Neuronal stem cell (in vitro differentiated cells): ENCODE measurements at regions not wholly inside any gene's neighbourhood (a gene's known extent, or its start where the extent isn't known, plus 50 kb on each side); places are given as distances from the start of the nearest gene placed in this dataset.

Source experiments
- DNase-seq: peaks from one replicate; pipeline ENCODE4 v3.0.0-alpha.2; 2013; ENCODE audit warnings: low spot score
- H2AFZ ChIP-seq: one replicate; pipeline ENCODE4 v1.6.1; 2013; ENCODE audit warnings: mild to moderate bottlenecking, low read length, inconsistent platforms
- H2AK5ac ChIP-seq: 2 replicates; pipeline ENCODE4 v1.6.1; 2013; ENCODE audit warnings: low read depth, mild to moderate bottlenecking, inconsistent platforms, low read length, moderate library complexity, mixed read lengths
- H2BK120ac ChIP-seq: 2 replicates; pipeline ENCODE4 v1.6.1; 2013; ENCODE audit warnings: low read depth, mild to moderate bottlenecking, inconsistent platforms, low read length, moderate library complexity, mixed read lengths
- H2BK12ac ChIP-seq: one replicate; pipeline ENCODE4 v1.6.1; 2013; ENCODE audit warnings: low read length, inconsistent platforms
- H2BK15ac ChIP-seq: 2 replicates; pipeline ENCODE4 v1.6.1; 2013; ENCODE audit warnings: mild to moderate bottlenecking, low read length, inconsistent platforms, mixed read lengths
- H2BK5ac ChIP-seq: one replicate; pipeline ENCODE4 v1.6.1; 2013; ENCODE audit warnings: inconsistent platforms, mild to moderate bottlenecking, low read length, moderate library complexity
- H3K14ac ChIP-seq: one replicate; pipeline ENCODE4 v1.6.1; 2013; ENCODE audit warnings: low read length, inconsistent platforms
- H3K18ac ChIP-seq: 2 replicates; pipeline ENCODE4 v1.6.1; 2013; ENCODE audit warnings: low read length, inconsistent platforms
- H3K23ac ChIP-seq: 2 replicates; pipeline ENCODE4 v1.6.1; 2013; ENCODE audit warnings: low read depth, mild to moderate bottlenecking, mixed read lengths, low read length, inconsistent platforms; ENCODE audit not compliant: poor library complexity
- H3K27ac ChIP-seq: replicated peaks from 3 replicates; pipeline ENCODE4 v1.5.1; 2013; ENCODE audit warnings: low read length, inconsistent platforms
- H3K27me3 ChIP-seq, 3 experiments: 2 replicates each; pipeline ENCODE4 v1.6.1; 2013; ENCODE audit warnings: low read length in 3 of 3, mild to moderate bottlenecking in 2 of 3, inconsistent platforms in 1 of 3, low read depth in 1 of 3, mixed read lengths in 1 of 3, moderate library complexity in 1 of 3; ENCODE audit not compliant: control insufficient read depth in 3 of 3, insufficient read depth in 3 of 3
- H3K36me3 ChIP-seq, 2 donors: replicated peaks in 1 of 2; 2 replicates each; pipeline ENCODE4 v1.6.1; 2013; ENCODE audit warnings: low read length in 2 of 2; ENCODE audit not compliant: control insufficient read depth in 2 of 2, insufficient read depth in 2 of 2
- H3K4ac ChIP-seq: 2 replicates; pipeline ENCODE4 v1.6.1; 2013; ENCODE audit warnings: inconsistent platforms, mild to moderate bottlenecking, low read length, moderate library complexity
- H3K4me1 ChIP-seq, 2 donors: 1 replicate in 1 of 2; 2 replicates in 1 of 2; pipeline ENCODE4 v1.6.1; 2013; ENCODE audit warnings: low read length in 2 of 2, low read depth in 1 of 2; ENCODE audit not compliant: control insufficient read depth in 2 of 2, insufficient read depth in 1 of 2
- H3K4me2 ChIP-seq: one replicate; pipeline ENCODE4 v1.6.1; 2013; ENCODE audit warnings: mild to moderate bottlenecking, low read length, inconsistent platforms; ENCODE audit not compliant: insufficient read depth, poor library complexity, severe bottlenecking
- H3K4me3 ChIP-seq, 2 donors: 2 replicates each; pipeline ENCODE4 v1.5.1; 2013; ENCODE audit warnings: low read length in 2 of 2, mild to moderate bottlenecking in 2 of 2, inconsistent platforms in 1 of 2, moderate library complexity in 1 of 2
- H3K79me1 ChIP-seq: one replicate; pipeline ENCODE4 v1.6.1; 2013; ENCODE audit warnings: low read depth, mild to moderate bottlenecking, inconsistent platforms, low read length, moderate library complexity
- H3K9ac ChIP-seq: one replicate; pipeline ENCODE4 v1.6.1; 2013; ENCODE audit warnings: mild to moderate bottlenecking, low read depth, low read length, inconsistent platforms; ENCODE audit not compliant: poor library complexity
- H3K9me3 ChIP-seq, 2 donors: replicated peaks in 1 of 2; 2 replicates each; pipeline versions ENCODE3 to v1.6.1; 2013; ENCODE audit warnings: low read length in 2 of 2, mild to moderate bottlenecking in 2 of 2, inconsistent platforms in 1 of 2, low read depth in 1 of 2, mixed read lengths in 1 of 2, moderate library complexity in 1 of 2; ENCODE audit not compliant: control insufficient read depth in 2 of 2, insufficient read depth in 1 of 2
- H4K8ac ChIP-seq: one replicate; pipeline ENCODE4 v1.6.1; 2013; ENCODE audit warnings: low read depth, mild to moderate bottlenecking, inconsistent platforms, low read length, moderate library complexity
- H4K91ac ChIP-seq: one replicate; pipeline ENCODE4 v1.6.1; 2013; ENCODE audit warnings: low read length, low read depth, mild to moderate bottlenecking, inconsistent platforms; ENCODE audit not compliant: poor library complexity
- WGBS, 2 donors: extraction: QIAGEN DNeasy Blood & Tissue Kit; methylation state at CpG; one replicate each; pipeline ENCODE4 v1.1.7; 2013; ENCODE audit warnings: missing lambda C conversion rate in 2 of 2, mixed read lengths in 1 of 2; ENCODE audit not compliant: insufficient read length in 2 of 2, insufficient replicate concordance in 1 of 2; ENCODE audit errors: extremely low coverage in 2 of 2; 5-methylcytosine and 5-hydroxymethylcytosine counted together

DNA sequence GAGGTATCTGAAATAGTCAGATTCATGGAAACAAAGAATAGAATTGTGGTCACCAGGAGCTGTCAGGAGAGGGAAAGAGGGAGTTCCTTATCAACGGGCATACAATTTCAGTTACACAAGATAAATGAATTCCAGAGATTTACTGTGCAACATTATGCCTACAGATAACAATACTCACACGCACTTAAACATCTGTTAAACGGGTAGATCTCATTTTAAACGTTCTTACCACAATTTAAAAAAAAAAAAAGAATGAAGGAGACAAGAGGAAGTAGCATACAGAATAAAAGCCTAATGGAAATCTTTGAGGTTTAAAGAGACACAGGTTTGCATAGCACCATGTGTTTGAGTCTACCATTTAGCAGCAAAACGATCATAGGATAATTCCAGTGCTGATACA lies 298.0 kb downstream of the DKK2 start:
- no peak overlapping the region for H3K9ac ChIP-seq
- H4K91ac ChIP-seq, result no peak overlapping the region
- H2BK120ac ChIP-seq, result no peak overlapping the region
- no peaks in the 10 kb centered on the region for H3K36me3 ChIP-seq
- H3K27ac ChIP-seq, result no peak overlapping the region
- no peaks in the 10 kb centered on the region for H3K79me1 ChIP-seq
- H3K14ac ChIP-seq, result no peak overlapping the region
- WGBS, 2 donors, result no CpG with 5 or more reads among the region's 5 CpGs
- no peaks in the 10 kb centered on the region for H3K27me3 ChIP-seq
- no peak for DNase-seq
- H3K4ac ChIP-seq, result no peak overlapping the region
- no peak overlapping the region for H3K4me2 ChIP-seq
- no peak overlapping the region for H3K4me3 ChIP-seq
- H2BK12ac ChIP-seq, result no peak overlapping the region
- no peak overlapping the region for H3K18ac ChIP-seq
- no peak overlapping the region for H2BK15ac ChIP-seq
- no peak overlapping the region for H2AFZ ChIP-seq
- H3K4me1 ChIP-seq, result no peaks in the 10 kb centered on the region
- no peak overlapping the region for H2BK5ac ChIP-seq
- H4K8ac ChIP-seq, result no peak overlapping the region
- H3K23ac ChIP-seq, result no peak overlapping the region
- H2AK5ac ChIP-seq, result no peak overlapping the region
- H3K9me3 ChIP-seq, result no peaks in the 10 kb centered on the region

DNA sequence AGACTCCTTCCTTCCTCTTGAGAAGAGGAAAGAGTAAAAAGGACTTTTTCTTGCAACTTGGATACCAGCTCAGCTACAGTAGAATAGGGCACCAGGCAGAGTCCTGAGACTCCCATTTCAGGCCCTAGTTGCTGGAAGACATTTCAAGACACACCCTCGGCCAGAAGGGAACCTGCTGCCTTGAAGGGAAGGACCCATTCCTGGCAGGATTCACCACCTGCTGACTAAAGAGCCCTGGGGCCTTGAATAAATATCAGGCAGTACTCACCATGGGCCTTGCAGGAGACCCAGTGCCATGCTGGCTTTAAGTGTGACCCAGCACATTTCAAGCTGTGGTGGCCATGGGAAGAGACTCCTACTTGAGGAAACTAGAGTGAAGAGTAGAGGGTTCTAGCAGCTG lies 317.6 kb downstream of the DKK2 start:
- no peak overlapping the region for H4K91ac ChIP-seq
- H2AK5ac ChIP-seq, result no peak overlapping the region
- no peak for DNase-seq
- no peak overlapping the region for H3K4me3 ChIP-seq
- H2AFZ ChIP-seq, result no peak overlapping the region
- no peak overlapping the region for H3K4me2 ChIP-seq
- no peak overlapping the region for H2BK12ac ChIP-seq
- H3K4me1 ChIP-seq, result no peaks in the 10 kb centered on the region
- H2BK15ac ChIP-seq, result no peak overlapping the region
- H3K27me3 ChIP-seq, result no peaks in the 10 kb centered on the region
- WGBS, 2 donors, result no CpG with 5 or more reads among the region's 1 CpG
- no peak overlapping the region for H3K23ac ChIP-seq
- no peak overlapping the region for H3K9ac ChIP-seq
- H3K9me3 ChIP-seq, result no peaks in the 10 kb centered on the region
- no peak overlapping the region for H2BK5ac ChIP-seq
- H3K36me3 ChIP-seq, result no peaks in the 10 kb centered on the region
- no peak overlapping the region for H3K4ac ChIP-seq
- no peak overlapping the region for H3K27ac ChIP-seq
- no peak overlapping the region for H2BK120ac ChIP-seq
- H3K14ac ChIP-seq, result no peak overlapping the region
- H3K18ac ChIP-seq, result no peak overlapping the region
- H4K8ac ChIP-seq, result no peak overlapping the region
- no peaks in the 10 kb centered on the region for H3K79me1 ChIP-seq

DNA sequence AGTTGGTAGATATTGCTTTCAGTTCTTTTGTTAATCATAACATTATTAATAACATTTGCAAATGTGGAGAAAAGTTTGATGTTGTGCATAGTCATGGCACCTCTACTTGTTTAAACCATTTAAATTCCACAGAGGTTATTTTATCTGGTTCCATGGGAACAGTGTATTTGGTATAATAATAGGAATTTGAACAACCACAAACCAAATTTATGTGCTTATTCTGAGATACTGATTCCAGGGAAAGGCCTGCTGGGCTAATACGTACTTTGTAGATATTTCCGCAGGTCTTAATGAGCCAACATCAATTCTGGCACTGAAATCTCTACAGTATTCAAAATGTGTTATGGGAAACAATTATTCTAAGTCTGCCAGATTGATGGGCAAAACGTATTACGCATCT lies 319.0 kb downstream of the DKK2 start:
- H3K23ac ChIP-seq, result no peak overlapping the region
- no peak overlapping the region for H3K9ac ChIP-seq
- no peak overlapping the region for H2BK5ac ChIP-seq
- no peaks in the 10 kb centered on the region for H3K36me3 ChIP-seq
- H4K91ac ChIP-seq, result no peak overlapping the region
- H3K27ac ChIP-seq, result no peak overlapping the region
- no peak for DNase-seq
- no peak overlapping the region for H2AFZ ChIP-seq
- WGBS, 2 donors, result no CpG with 5 or more reads among the region's 4 CpGs
- no peaks in the 10 kb centered on the region for H3K4me1 ChIP-seq
- no peak overlapping the region for H3K4me2 ChIP-seq
- H2BK15ac ChIP-seq, result no peak overlapping the region
- H3K4me3 ChIP-seq, result no peak overlapping the region
- H3K27me3 ChIP-seq, result no peaks in the 10 kb centered on the region
- H3K18ac ChIP-seq, result no peak overlapping the region
- H4K8ac ChIP-seq, result no peak overlapping the region
- H3K14ac ChIP-seq, result no peak overlapping the region
- no peak overlapping the region for H2BK120ac ChIP-seq
- H2BK12ac ChIP-seq, result no peak overlapping the region
- H3K4ac ChIP-seq, result no peak overlapping the region
- no peaks in the 10 kb centered on the region for H3K79me1 ChIP-seq
- H2AK5ac ChIP-seq, result no peak overlapping the region
- no peaks in the 10 kb centered on the region for H3K9me3 ChIP-seq

DNA sequence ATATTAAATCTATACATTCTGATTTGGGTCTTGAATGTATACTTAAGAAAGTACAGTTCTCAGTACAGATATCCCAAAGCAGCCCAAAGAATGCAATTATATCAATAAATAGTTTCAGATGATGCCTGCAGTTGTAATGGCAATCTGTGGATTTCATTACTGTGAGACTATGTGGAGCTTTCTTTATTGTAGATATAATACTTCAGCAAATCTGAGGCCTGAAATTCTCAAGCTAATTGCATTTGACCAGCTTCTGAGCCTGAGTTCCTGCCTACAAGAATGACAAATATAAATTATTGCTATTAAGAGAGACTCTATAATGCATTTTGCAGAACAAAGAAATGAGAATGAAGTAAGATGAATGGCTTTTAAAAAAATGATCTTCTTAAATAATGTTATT lies 320.3 kb downstream of the DKK2 start:
- H4K8ac ChIP-seq, result no peak overlapping the region
- H3K4ac ChIP-seq, result no peak overlapping the region
- no peaks in the 10 kb centered on the region for H3K9me3 ChIP-seq

More for the DNA sequence above, 320.3 kb downstream of the DKK2 start:
- Histone ChIP-seq H3K18ac (no peak overlapping the region), H3K36me3 (no peaks in the 10 kb centered on the region), H3K27me3 (no peaks in the 10 kb centered on the region), H2AK5ac (no peak overlapping the region), H3K14ac (no peak overlapping the region), H3K9ac (no peak overlapping the region), H2BK120ac (no peak overlapping the region), H3K79me1 (no peaks in the 10 kb centered on the region), H3K4me1 (no peaks in the 10 kb centered on the region), H3K27ac (no peak overlapping the region), H3K4me2 (no peak overlapping the region), H2BK15ac (no peak overlapping the region), H2BK5ac (no peak overlapping the region), H2AFZ (no peak overlapping the region), H2BK12ac (no peak overlapping the region), H4K91ac (no peak overlapping the region), H3K4me3 (no peak overlapping the region), H3K23ac (no peak overlapping the region)
- DNase-seq, result no peak
